ENCODE measurements at regions not wholly inside any gene's neighbourhood (a gene's known extent, or its start where the extent isn't known, plus 50 kb on each side); places are given as distances from the start of the nearest gene placed in this dataset.

GRCh38 chr5:2385818-2386217 is 365.7 kb downstream of the IRX2 start:
- H3K79me2 ChIP-seq (ENCODE audit: insufficient read depth, low read depth): no peaks in the 10 kb centered on the region
- no peaks in the 10 kb centered on the region for H3K36me3 ChIP-seq (ENCODE audit: insufficient read depth)
- no peak overlapping the region for H3K4me3 ChIP-seq (IDR thresholded peaks at IDR 0.05; ENCODE audit: insufficient read depth, low read depth, low read length)
- H3K27ac ChIP-seq: no peak overlapping the region
- TF ChIP-seq, protein P1, sequence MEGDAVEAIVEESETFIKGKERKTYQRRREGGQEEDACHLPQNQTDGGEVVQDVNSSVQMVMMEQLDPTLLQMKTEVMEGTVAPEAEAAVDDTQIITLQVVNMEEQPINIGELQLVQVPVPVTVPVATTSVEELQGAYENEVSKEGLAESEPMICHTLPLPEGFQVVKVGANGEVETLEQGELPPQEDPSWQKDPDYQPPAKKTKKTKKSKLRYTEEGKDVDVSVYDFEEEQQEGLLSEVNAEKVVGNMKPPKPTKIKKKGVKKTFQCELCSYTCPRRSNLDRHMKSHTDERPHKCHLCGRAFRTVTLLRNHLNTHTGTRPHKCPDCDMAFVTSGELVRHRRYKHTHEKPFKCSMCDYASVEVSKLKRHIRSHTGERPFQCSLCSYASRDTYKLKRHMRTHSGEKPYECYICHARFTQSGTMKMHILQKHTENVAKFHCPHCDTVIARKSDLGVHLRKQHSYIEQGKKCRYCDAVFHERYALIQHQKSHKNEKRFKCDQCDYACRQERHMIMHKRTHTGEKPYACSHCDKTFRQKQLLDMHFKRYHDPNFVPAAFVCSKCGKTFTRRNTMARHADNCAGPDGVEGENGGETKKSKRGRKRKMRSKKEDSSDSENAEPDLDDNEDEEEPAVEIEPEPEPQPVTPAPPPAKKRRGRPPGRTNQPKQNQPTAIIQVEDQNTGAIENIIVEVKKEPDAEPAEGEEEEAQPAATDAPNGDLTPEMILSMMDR (conservative IDR thresholded peaks at IDR 0.05; ENCODE audit: low read depth, low read length): no peak
- H4K20me1 ChIP-seq (ENCODE audit: insufficient read depth): no peaks in the 10 kb centered on the region
- no peak overlapping the region for H3K9ac ChIP-seq
- no peaks in the 10 kb centered on the region for H3K4me1 ChIP-seq (ENCODE audit: low read depth, poor library complexity, severe bottlenecking)
- H3K27me3 ChIP-seq (ENCODE audit: insufficient read depth, low read depth): no peaks in the 10 kb centered on the region
- no peak overlapping the region for H2AFZ ChIP-seq (ENCODE audit: low read depth)
- H3K4me2 ChIP-seq: no peak overlapping the region

- no peak overlapping the region for H2AFZ ChIP-seq (ENCODE audit: low read depth)
Observed at GRCh38 chr5:2383698-2384065, 367.8 kb downstream of the IRX2 start.

DNA sequence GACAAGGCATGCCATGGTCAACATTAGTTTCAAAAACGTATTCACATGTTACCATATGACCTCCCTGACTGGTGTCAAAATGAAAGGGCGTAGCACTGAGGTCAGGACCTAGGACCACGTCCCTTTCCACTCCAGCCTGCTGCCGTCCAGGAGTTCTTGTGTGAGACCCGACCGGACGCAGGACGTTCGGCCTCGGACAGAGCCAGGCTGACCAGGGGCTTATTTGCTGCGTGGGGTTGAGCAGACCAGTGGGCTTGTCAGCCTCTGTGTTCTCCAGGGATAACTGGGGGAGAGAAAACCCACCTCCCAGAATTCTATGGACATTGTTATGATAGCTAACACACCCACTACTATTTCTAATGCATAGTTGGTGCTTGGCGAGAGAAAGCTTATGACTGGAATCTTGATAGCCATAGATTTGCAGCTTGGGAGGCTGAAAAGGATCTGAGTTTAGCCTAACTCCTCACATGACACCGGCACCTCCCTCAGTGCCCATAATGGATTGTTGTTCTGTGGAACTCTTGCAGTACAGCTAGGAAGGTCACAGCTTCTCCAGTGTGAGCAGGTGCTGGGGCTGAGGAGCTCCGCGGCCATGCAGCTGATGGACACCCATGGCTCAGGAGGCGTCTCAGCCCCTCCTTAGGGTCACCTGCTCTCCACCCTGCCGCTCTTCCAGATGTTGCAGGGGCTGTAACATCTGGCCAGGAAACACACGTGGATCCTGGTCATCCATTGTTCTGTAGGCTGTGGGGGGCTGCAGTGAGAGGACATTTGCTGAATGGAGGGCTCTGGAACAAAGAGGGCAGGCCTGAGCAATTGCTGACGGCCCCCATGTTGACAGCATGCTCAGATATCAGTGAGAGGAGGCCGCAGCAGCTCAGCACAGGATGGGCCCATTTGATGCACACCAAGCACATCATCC is 368.4 kb downstream of the IRX2 start:
- no peaks in the 10 kb centered on the region for H4K20me1 ChIP-seq (ENCODE audit: insufficient read depth)
- no peak overlapping the region for H3K27ac ChIP-seq
- H3K79me2 ChIP-seq (ENCODE audit: insufficient read depth, low read depth): no peaks in the 10 kb centered on the region
- no peak overlapping the region for H3K9ac ChIP-seq
- no peaks in the 10 kb centered on the region for H3K4me1 ChIP-seq (ENCODE audit: low read depth, poor library complexity, severe bottlenecking)
- no peaks in the 10 kb centered on the region for H3K36me3 ChIP-seq (ENCODE audit: insufficient read depth)
- no peak overlapping the region for H3K4me3 ChIP-seq (IDR thresholded peaks at IDR 0.05; ENCODE audit: insufficient read depth, low read depth, low read length)
- TF ChIP-seq, protein P1 (conservative IDR thresholded peaks at IDR 0.05; ENCODE audit: low read depth, low read length): no peak
- H2AFZ ChIP-seq (ENCODE audit: low read depth): no peak overlapping the region
- no peak overlapping the region for H3K4me2 ChIP-seq
- H3K27me3 ChIP-seq (ENCODE audit: insufficient read depth, low read depth): no peaks in the 10 kb centered on the region

More at GRCh38 chr5:2383698-2384065, 367.8 kb downstream of the IRX2 start:
- H3K79me2 ChIP-seq (ENCODE audit: insufficient read depth, low read depth): no peaks in the 10 kb centered on the region
- no peaks in the 10 kb centered on the region for H4K20me1 ChIP-seq (ENCODE audit: insufficient read depth)
- no peaks in the 10 kb centered on the region for H3K36me3 ChIP-seq (ENCODE audit: insufficient read depth)
- TF ChIP-seq, protein P1 (conservative IDR thresholded peaks at IDR 0.05; ENCODE audit: low read depth, low read length): no peak
- no peaks in the 10 kb centered on the region for H3K4me1 ChIP-seq (ENCODE audit: low read depth, poor library complexity, severe bottlenecking)
- no peak overlapping the region for H3K27ac ChIP-seq
- no peak overlapping the region for H3K4me3 ChIP-seq (IDR thresholded peaks at IDR 0.05; ENCODE audit: insufficient read depth, low read depth, low read length)
- no peaks in the 10 kb centered on the region for H3K27me3 ChIP-seq (ENCODE audit: insufficient read depth, low read depth)
- H3K4me2 ChIP-seq: no peak overlapping the region
- H3K9ac ChIP-seq: no peak overlapping the region

DNA sequence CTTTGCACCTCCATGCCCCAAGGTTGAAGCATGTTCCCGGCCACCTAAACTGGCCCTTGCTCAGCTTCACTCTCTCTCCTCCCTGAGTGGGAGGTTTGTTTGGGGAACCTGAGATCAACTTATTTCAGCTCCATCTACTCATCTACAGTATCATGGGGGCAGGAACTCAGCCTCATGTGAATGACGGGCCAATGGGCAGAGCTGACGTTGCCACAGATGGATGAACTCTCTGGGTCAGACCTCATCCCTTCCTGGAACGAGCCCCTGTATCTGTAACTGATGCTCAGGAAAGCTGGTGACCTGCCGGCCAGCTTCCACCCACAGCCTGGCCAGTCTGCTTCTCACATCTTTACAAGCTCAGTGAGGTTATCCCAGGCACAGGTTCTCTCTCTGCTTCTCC is 369.6 kb downstream of the IRX2 start:
- no peaks in the 10 kb centered on the region for H3K4me1 ChIP-seq (ENCODE audit: low read depth, poor library complexity, severe bottlenecking)
- no peaks in the 10 kb centered on the region for H4K20me1 ChIP-seq (ENCODE audit: insufficient read depth)
- no peak overlapping the region for H3K4me2 ChIP-seq
- H3K9ac ChIP-seq: no peak overlapping the region
- no peak overlapping the region for H3K27ac ChIP-seq
- no peaks in the 10 kb centered on the region for H3K36me3 ChIP-seq (ENCODE audit: insufficient read depth)
- H3K79me2 ChIP-seq (ENCODE audit: insufficient read depth, low read depth): no peaks in the 10 kb centered on the region
- TF ChIP-seq, protein P1 (conservative IDR thresholded peaks at IDR 0.05; ENCODE audit: low read depth, low read length): no peak
- H2AFZ ChIP-seq (ENCODE audit: low read depth): no peak overlapping the region
- H3K27me3 ChIP-seq (ENCODE audit: insufficient read depth, low read depth): no peaks in the 10 kb centered on the region
- H3K4me3 ChIP-seq (IDR thresholded peaks at IDR 0.05; ENCODE audit: insufficient read depth, low read depth, low read length): no peak overlapping the region

All from KMS-11 (cell line).